ENCODE measurements at regions not wholly inside any gene's neighbourhood (a gene's known extent, or its start where the extent isn't known, plus 50 kb on each side); places are given as distances from the start of the nearest gene placed in this dataset.

- TF ChIP-seq CTCF (IDR thresholded peaks at IDR 0.05), result no peak
- no peak overlapping the region for H3K27ac ChIP-seq (ENCODE audit: low read depth in 1 of 2, low read length in 2 of 2)
- no peak for DNase-seq
- H3K4me2 ChIP-seq (replicated peaks; ENCODE audit: extremely low read depth, low read length, poor library complexity, severe bottlenecking), result no peak overlapping the region
- no peak overlapping the region for H3K4me3 ChIP-seq (replicated peaks in 1 of 3; ENCODE audit: low read depth in 2 of 3, low read length in 3 of 3)
- 91% methylated on average over 4 of the region's 5 CpGs for WGBS (ENCODE audit: insufficient coverage)
- peaks cover 2 to 14% (median 4%) of the 10 kb centered on the region in 7 donors for H3K9me3 Mint-ChIP-seq
- peaks cover 35% of the 10 kb centered on the region for H3K4me1 Mint-ChIP-seq
- no peaks in the 10 kb centered on the region for H4K20me1 ChIP-seq (ENCODE audit: insufficient read depth, low read length)
- no peak overlapping the region for H3K9ac ChIP-seq (ENCODE audit: insufficient read depth, low read length, poor library complexity, severe bottlenecking)
- H3K9me3 ChIP-seq (replicated peaks in 1 of 2; ENCODE audit: control insufficient read depth in 1 of 2, insufficient read depth in 1 of 2, low read length in 2 of 2), result peaks cover 0 to 3% of the 10 kb centered on the region in 2 donors
- H2AFZ ChIP-seq (ENCODE audit: insufficient read depth, low read depth, low read length, poor library complexity, severe bottlenecking), result no peak overlapping the region
- peaks cover 5% of the 10 kb centered on the region in 2 donors for H3K36me3 Mint-ChIP-seq
- no peaks in the 10 kb centered on the region for H3K36me3 ChIP-seq (replicated peaks in 1 of 2; ENCODE audit: control insufficient read depth in 1 of 2, insufficient read depth in 2 of 2, low read length in 2 of 2)
- no peaks in the 10 kb centered on the region for H3K79me2 ChIP-seq (ENCODE audit: insufficient read depth, low read length)
- peaks cover 3 to 4% of the 10 kb centered on the region in 2 donors for H3K27me3 ChIP-seq (ENCODE audit: control insufficient read depth in 2 of 2, insufficient read depth in 2 of 2, low read length in 2 of 2)
- peaks cover 21 to 26% of the 10 kb centered on the region in 2 donors for H3K4me1 ChIP-seq (ENCODE audit: control insufficient read depth in 1 of 2, insufficient read depth in 2 of 2, low read length in 2 of 2)
- H3K27me3 Mint-ChIP-seq (ENCODE audit: low read depth in 3 of 3), result peaks cover 2 to 16% (median 6%) of the 10 kb centered on the region in 3 donors
- intact Hi-C loops (cut with micrococcal nuclease), result no loop called here
- peak overlapping the region in 4 of 7 donors; percentile 0 to 97 (median 95) for H3K27ac Mint-ChIP-seq
- no peak overlapping the region for H3K4me3 Mint-ChIP-seq
Measured at GRCh38 chr2:234310166-234310565, 186.7 kb downstream of the ARL4C start.

- H3K27me3 Mint-ChIP-seq (ENCODE audit: low read depth in 3 of 3), result peaks cover 2 to 16% (median 10%) of the 10 kb centered on the region in 3 donors
- H3K79me2 ChIP-seq (ENCODE audit: insufficient read depth, low read length), result no peaks in the 10 kb centered on the region
- intact Hi-C loops (cut with micrococcal nuclease), result loop anchor here (2.0 to 5.0 kb wide), 4 partner anchors 17 to 188 kb away; partner anchors contain the start of gene ARL4C (in 1 of the 2)
- H3K4me2 ChIP-seq (replicated peaks; ENCODE audit: extremely low read depth, low read length, poor library complexity, severe bottlenecking), result no peak overlapping the region
- H3K36me3 ChIP-seq (replicated peaks in 1 of 2; ENCODE audit: control insufficient read depth in 1 of 2, insufficient read depth in 2 of 2, low read length in 2 of 2), result no peaks in the 10 kb centered on the region
- H3K4me3 ChIP-seq (replicated peaks in 1 of 3; ENCODE audit: low read depth in 2 of 3, low read length in 3 of 3), result no peak overlapping the region
- H3K9me3 ChIP-seq (replicated peaks in 1 of 2; ENCODE audit: control insufficient read depth in 1 of 2, insufficient read depth in 1 of 2, low read length in 2 of 2), result peaks cover 0 to 3% of the 10 kb centered on the region in 2 donors
- H3K27ac Mint-ChIP-seq, result peak overlapping the region in 6 of 7 donors; percentile 89 to 98 (median 96)
- DNase-seq, result no peak
- peaks cover 5% of the 10 kb centered on the region in 2 donors for H3K36me3 Mint-ChIP-seq
- peaks cover 35% of the 10 kb centered on the region for H3K4me1 Mint-ChIP-seq
- peak overlapping the region in 1 of 2 donors; percentile 47 for H3K4me3 Mint-ChIP-seq
- H3K9ac ChIP-seq (ENCODE audit: insufficient read depth, low read length, poor library complexity, severe bottlenecking), result peak overlapping the region; percentile 41
- peaks cover 2 to 14% (median 4%) of the 10 kb centered on the region in 7 donors for H3K9me3 Mint-ChIP-seq
- H2AFZ ChIP-seq (ENCODE audit: insufficient read depth, low read depth, low read length, poor library complexity, severe bottlenecking), result no peak overlapping the region
- peak overlapping the region; percentile 80 to 94 for H3K27ac ChIP-seq (ENCODE audit: low read depth in 1 of 2, low read length in 2 of 2)
- H4K20me1 ChIP-seq (ENCODE audit: insufficient read depth, low read length), result no peaks in the 10 kb centered on the region
- H3K4me1 ChIP-seq (ENCODE audit: control insufficient read depth in 1 of 2, insufficient read depth in 2 of 2, low read length in 2 of 2), result peaks cover 21 to 26% of the 10 kb centered on the region in 2 donors
- no peak for TF ChIP-seq CTCF (IDR thresholded peaks at IDR 0.05)
- H3K27me3 ChIP-seq (ENCODE audit: control insufficient read depth in 2 of 2, insufficient read depth in 2 of 2, low read length in 2 of 2), result peaks cover 3 to 4% of the 10 kb centered on the region in 2 donors
- WGBS (ENCODE audit: insufficient coverage), result no CpG with 5 or more reads among the region's 5 CpGs
Measured at GRCh38 chr2:234309431-234309830, 187.4 kb downstream of the ARL4C start.
